HCT116 (cell line): ENCODE measurements at regions not wholly inside any gene's neighbourhood (a gene's known extent, or its start where the extent isn't known, plus 50 kb on each side); places are given as distances from the start of the nearest gene placed in this dataset.

Experiments
- EZH2 ChIP-seq: fragments of 200-600 bp; sonication (generic); IDR thresholded peaks from 2 replicates; pipeline ENCODE4 v1.6.1; 2017; ENCODE audit warnings: antibody characterized with exemption, mixed run types
- EZH2phosphoT487 ChIP-seq: fragments of 200-600 bp; IDR thresholded peaks from 2 replicates; pipeline ENCODE4 v1.6.1; 2018; ENCODE audit warnings: antibody characterized with exemption, borderline replicate concordance
- JUND ChIP-seq: IDR thresholded peaks from 2 replicates; pipeline ENCODE4 v1.6.1; 2012
- POLR2A ChIP-seq: IDR thresholded peaks from 2 replicates; pipeline ENCODE4 v1.7.0; 2011; ENCODE audit warnings: borderline replicate concordance; ENCODE audit not compliant: insufficient read depth, insufficient read length; ENCODE audit errors: extremely low read depth
- RAD21 ChIP-seq: IDR thresholded peaks from 2 replicates; pipeline ENCODE4 v1.6.1; 2012; ENCODE audit warnings: low read depth, mild to moderate bottlenecking
- TF ChIP-seq, protein P1 (sequence below), 3 experiments: fragments of 200-600 bp in 1 of 3; sonication (generic) in 1 of 3; IDR thresholded peaks in 2 of 3; conservative IDR thresholded peaks in 1 of 3; 2 replicates each; pipeline ENCODE4 v1.5.1; 2012 to 2017; ENCODE audit warnings: low read depth in 2 of 3, low read length in 2 of 3, antibody characterized with exemption in 1 of 3, borderline replicate concordance in 1 of 3, control low read depth in 1 of 3, mild to moderate bottlenecking in 1 of 3, mixed read lengths in 1 of 3, mixed run types in 1 of 3, moderate library complexity in 1 of 3; ENCODE audit not compliant: insufficient read depth in 1 of 3
- TF ChIP-seq, protein P2 (sequence below): IDR thresholded peaks from 2 replicates; pipeline ENCODE4 v1.6.1; 2011; ENCODE audit warnings: mild to moderate bottlenecking, low read length, moderate library complexity; ENCODE audit not compliant: insufficient replicate concordance; ENCODE audit errors: extremely low read depth
- TF ChIP-seq, protein P3 (sequence below): IDR thresholded peaks from 2 replicates; pipeline ENCODE4 v1.6.1; 2012; ENCODE audit warnings: low read depth

DNA sequence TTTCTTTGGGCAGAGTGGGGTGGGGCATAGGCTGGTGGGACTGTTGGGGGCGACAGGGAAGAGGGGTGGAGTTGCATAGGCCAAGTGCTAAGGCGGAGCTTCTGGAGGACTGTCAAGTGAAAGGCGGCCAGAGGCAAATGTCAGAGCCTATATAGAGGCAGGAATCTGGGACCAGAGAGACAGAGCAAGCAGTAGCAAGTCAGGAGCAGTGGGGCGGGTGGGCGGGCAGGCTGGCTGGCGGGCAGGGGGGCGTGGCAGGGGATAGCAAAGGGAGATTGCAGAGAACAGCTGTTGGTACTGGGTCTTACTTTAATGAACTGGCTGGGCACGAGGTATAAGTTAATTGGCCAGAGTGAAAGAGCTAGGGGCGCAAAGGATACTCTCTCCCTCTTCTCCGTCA lies 89.8 kb downstream of the RTL9 start:
- TF ChIP-seq, protein P1, sequence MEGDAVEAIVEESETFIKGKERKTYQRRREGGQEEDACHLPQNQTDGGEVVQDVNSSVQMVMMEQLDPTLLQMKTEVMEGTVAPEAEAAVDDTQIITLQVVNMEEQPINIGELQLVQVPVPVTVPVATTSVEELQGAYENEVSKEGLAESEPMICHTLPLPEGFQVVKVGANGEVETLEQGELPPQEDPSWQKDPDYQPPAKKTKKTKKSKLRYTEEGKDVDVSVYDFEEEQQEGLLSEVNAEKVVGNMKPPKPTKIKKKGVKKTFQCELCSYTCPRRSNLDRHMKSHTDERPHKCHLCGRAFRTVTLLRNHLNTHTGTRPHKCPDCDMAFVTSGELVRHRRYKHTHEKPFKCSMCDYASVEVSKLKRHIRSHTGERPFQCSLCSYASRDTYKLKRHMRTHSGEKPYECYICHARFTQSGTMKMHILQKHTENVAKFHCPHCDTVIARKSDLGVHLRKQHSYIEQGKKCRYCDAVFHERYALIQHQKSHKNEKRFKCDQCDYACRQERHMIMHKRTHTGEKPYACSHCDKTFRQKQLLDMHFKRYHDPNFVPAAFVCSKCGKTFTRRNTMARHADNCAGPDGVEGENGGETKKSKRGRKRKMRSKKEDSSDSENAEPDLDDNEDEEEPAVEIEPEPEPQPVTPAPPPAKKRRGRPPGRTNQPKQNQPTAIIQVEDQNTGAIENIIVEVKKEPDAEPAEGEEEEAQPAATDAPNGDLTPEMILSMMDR (IDR thresholded peaks at IDR 0.05 in 2 of 3, conservative IDR thresholded peaks at IDR 0.05 in 1 of 3; ENCODE audit: borderline replicate concordance in 1 of 3, insufficient read depth in 1 of 3, low read depth in 2 of 3, low read length in 2 of 3), result no peak
- no peak for TF ChIP-seq RAD21
- no peak for TF ChIP-seq POLR2A
- TF ChIP-seq, protein P2, sequence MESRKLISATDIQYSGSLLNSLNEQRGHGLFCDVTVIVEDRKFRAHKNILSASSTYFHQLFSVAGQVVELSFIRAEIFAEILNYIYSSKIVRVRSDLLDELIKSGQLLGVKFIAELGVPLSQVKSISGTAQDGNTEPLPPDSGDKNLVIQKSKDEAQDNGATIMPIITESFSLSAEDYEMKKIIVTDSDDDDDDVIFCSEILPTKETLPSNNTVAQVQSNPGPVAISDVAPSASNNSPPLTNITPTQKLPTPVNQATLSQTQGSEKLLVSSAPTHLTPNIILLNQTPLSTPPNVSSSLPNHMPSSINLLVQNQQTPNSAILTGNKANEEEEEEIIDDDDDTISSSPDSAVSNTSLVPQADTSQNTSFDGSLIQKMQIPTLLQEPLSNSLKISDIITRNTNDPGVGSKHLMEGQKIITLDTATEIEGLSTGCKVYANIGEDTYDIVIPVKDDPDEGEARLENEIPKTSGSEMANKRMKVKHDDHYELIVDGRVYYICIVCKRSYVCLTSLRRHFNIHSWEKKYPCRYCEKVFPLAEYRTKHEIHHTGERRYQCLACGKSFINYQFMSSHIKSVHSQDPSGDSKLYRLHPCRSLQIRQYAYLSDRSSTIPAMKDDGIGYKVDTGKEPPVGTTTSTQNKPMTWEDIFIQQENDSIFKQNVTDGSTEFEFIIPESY, result no peak
- TF ChIP-seq JUND, result no peak
- TF ChIP-seq, protein P3, sequence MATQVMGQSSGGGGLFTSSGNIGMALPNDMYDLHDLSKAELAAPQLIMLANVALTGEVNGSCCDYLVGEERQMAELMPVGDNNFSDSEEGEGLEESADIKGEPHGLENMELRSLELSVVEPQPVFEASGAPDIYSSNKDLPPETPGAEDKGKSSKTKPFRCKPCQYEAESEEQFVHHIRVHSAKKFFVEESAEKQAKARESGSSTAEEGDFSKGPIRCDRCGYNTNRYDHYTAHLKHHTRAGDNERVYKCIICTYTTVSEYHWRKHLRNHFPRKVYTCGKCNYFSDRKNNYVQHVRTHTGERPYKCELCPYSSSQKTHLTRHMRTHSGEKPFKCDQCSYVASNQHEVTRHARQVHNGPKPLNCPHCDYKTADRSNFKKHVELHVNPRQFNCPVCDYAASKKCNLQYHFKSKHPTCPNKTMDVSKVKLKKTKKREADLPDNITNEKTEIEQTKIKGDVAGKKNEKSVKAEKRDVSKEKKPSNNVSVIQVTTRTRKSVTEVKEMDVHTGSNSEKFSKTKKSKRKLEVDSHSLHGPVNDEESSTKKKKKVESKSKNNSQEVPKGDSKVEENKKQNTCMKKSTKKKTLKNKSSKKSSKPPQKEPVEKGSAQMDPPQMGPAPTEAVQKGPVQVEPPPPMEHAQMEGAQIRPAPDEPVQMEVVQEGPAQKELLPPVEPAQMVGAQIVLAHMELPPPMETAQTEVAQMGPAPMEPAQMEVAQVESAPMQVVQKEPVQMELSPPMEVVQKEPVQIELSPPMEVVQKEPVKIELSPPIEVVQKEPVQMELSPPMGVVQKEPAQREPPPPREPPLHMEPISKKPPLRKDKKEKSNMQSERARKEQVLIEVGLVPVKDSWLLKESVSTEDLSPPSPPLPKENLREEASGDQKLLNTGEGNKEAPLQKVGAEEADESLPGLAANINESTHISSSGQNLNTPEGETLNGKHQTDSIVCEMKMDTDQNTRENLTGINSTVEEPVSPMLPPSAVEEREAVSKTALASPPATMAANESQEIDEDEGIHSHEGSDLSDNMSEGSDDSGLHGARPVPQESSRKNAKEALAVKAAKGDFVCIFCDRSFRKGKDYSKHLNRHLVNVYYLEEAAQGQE, result no peak
- TF ChIP-seq EZH2, result no peak
- no peak for TF ChIP-seq EZH2phosphoT487
